ENCODE measurements at regions not wholly inside any gene's neighbourhood (a gene's known extent, or its start where the extent isn't known, plus 50 kb on each side); places are given as distances from the start of the nearest gene placed in this dataset.

DNA sequence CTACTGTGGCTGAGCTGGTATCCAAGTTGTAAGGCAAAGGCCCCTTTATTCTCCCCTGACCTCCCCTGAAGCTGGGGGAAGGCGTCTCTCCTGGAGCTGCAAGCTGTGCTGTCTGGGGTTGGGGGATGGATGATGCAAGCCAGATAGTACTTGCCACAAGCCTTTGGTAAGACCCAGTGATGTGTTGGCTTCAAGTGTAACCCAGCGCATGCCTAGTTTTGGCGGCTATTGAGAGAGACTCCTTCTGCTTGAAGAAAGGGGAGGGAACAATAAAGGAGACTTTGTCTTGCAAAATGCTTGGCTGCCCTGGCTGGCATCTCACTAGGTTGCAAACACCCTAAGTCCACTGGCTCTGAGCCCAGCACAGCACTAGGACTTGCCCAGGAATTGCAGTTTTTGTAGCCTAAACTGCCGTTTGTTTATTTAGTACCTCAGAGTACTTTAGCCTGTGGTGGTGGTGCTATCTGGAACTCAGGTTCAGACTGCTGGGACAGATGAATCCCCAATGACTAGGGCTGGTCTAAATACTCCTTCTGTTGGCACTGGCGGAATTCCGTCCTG is 108.2 kb downstream of the TNFSF13B start:
- TF ChIP-seq SPI1 (IDR thresholded peaks at IDR 0.05; ENCODE audit: low read depth, low read length) (no peak), PAX5 (IDR thresholded peaks at IDR 0.05; ENCODE audit: insufficient read depth, low read length, severe bottlenecking) (no peak), POU2F2 (IDR thresholded peaks at IDR 0.05; ENCODE audit: low read depth, low read length) (no peak), POLR2A (IDR thresholded peaks at IDR 0.05; ENCODE audit: low read depth, low read length) (no peak), POLR2AphosphoS5 (IDR thresholded peaks at IDR 0.05; ENCODE audit: low read depth, low read length) (no peak), TAF1 (IDR thresholded peaks at IDR 0.05; ENCODE audit: low read depth, low read length) (no peak)
- DNase-seq (ENCODE audit: insufficient read length, low spot score) = no peak
- no peak for FAIRE-seq

DNA sequence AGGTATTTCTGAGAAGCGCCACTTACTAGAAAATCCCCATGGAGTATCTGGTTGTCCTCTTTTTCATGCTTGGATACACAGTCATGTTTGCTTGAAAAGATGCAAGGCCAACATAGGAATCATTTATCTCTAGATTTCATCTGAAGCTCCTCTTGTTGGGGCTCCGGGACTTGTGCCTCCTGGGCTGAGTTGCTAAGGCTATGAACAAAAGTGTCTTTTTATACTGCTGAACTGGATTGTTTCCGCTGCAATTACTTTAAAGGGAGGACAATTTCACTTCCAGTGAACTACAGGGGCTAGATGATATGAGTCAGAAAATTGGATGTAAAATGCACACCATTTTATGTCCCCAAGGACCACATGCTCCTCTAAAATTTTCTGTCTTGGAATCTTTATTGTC is 114.1 kb downstream of the TNFSF13B start:
- FAIRE-seq = no peak
- DNase-seq (ENCODE audit: insufficient read length, low spot score) = no peak
- no peak for TF ChIP-seq POLR2A (IDR thresholded peaks at IDR 0.05; ENCODE audit: low read depth, low read length)
- TF ChIP-seq SPI1 (IDR thresholded peaks at IDR 0.05; ENCODE audit: low read depth, low read length) = no peak
- no peak for TF ChIP-seq POU2F2 (IDR thresholded peaks at IDR 0.05; ENCODE audit: low read depth, low read length)
- no peak for TF ChIP-seq PAX5 (IDR thresholded peaks at IDR 0.05; ENCODE audit: insufficient read depth, low read length, severe bottlenecking)
- no peak for TF ChIP-seq TAF1 (IDR thresholded peaks at IDR 0.05; ENCODE audit: low read depth, low read length)
- no peak for TF ChIP-seq POLR2AphosphoS5 (IDR thresholded peaks at IDR 0.05; ENCODE audit: low read depth, low read length)

GRCh38 chr13:108387156-108387555 is 117.6 kb downstream of the TNFSF13B start:
- no peak for TF ChIP-seq POLR2AphosphoS5 (IDR thresholded peaks at IDR 0.05; ENCODE audit: low read depth, low read length)
- no peak for TF ChIP-seq PAX5 (IDR thresholded peaks at IDR 0.05; ENCODE audit: insufficient read depth, low read length, severe bottlenecking)
- no peak for TF ChIP-seq TAF1 (IDR thresholded peaks at IDR 0.05; ENCODE audit: low read depth, low read length)
- TF ChIP-seq SPI1 (IDR thresholded peaks at IDR 0.05; ENCODE audit: low read depth, low read length) = no peak
- TF ChIP-seq POU2F2 (IDR thresholded peaks at IDR 0.05; ENCODE audit: low read depth, low read length) = no peak
- no peak for TF ChIP-seq POLR2A (IDR thresholded peaks at IDR 0.05; ENCODE audit: low read depth, low read length)
- FAIRE-seq (no peak), DNase-seq (ENCODE audit: insufficient read length, low spot score) (no peak)

DNA sequence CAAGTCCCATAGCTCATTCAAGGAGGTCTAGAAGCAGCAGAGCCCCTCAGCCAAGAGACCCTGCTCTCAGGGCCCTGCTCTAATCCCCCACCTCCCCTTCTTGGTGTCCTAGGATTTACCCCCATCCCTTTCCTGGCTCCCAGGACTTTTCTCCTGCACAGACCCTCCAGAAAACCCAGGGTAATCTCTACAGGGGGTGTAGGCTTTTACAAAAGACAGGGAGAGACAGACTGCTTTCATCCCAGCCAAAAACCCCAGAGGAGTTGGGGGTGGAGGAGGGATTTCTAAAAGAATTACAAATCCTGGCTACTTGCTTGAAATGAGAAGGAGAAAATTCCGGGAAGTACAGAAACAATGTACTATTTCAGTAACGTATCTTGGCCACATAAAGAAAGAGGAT is 133.3 kb downstream of the TNFSF13B start:
- DNase-seq (ENCODE audit: insufficient read length, low spot score) (no peak), FAIRE-seq (no peak)
- TF ChIP-seq POLR2AphosphoS5 (IDR thresholded peaks at IDR 0.05; ENCODE audit: low read depth, low read length) (no peak), PAX5 (IDR thresholded peaks at IDR 0.05; ENCODE audit: insufficient read depth, low read length, severe bottlenecking) (no peak), POU2F2 (IDR thresholded peaks at IDR 0.05; ENCODE audit: low read depth, low read length) (no peak), POLR2A (IDR thresholded peaks at IDR 0.05; ENCODE audit: low read depth, low read length) (no peak)

GRCh38 chr13:108407495-108407894 is 138.0 kb downstream of the TNFSF13B start:
- FAIRE-seq = no peak
- TF ChIP-seq PAX5 (IDR thresholded peaks at IDR 0.05; ENCODE audit: insufficient read depth, low read length, severe bottlenecking) (no peak), TAF1 (IDR thresholded peaks at IDR 0.05; ENCODE audit: low read depth, low read length) (no peak)

DNA sequence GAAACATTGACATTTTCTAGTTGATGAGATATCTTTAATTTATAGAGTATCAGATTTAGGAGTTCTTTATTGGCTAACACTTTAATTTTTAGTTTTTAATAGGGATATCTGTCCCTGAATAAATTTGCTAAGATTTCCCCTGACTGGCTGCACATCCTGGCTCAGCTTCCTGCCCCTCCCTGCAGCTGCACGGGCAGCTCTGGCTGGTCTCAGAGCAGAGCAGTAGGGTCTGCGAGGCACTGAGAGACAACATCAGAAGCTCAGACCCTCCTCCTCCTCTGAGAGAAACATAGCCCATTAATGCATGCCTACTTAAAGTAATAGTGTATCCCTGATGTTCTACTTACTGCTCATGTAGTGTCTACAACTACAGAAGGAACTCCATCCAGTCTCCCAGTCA is 139.2 kb downstream of the TNFSF13B start:
- FAIRE-seq (no peak), DNase-seq (ENCODE audit: insufficient read length, low spot score) (no peak)
- no peak for TF ChIP-seq POLR2A (IDR thresholded peaks at IDR 0.05; ENCODE audit: low read depth, low read length)
- TF ChIP-seq SPI1 (IDR thresholded peaks at IDR 0.05; ENCODE audit: low read depth, low read length) = no peak
- no peak for TF ChIP-seq TAF1 (IDR thresholded peaks at IDR 0.05; ENCODE audit: low read depth, low read length)
- no peak for TF ChIP-seq PAX5 (IDR thresholded peaks at IDR 0.05; ENCODE audit: insufficient read depth, low read length, severe bottlenecking)
- no peak for TF ChIP-seq POU2F2 (IDR thresholded peaks at IDR 0.05; ENCODE audit: low read depth, low read length)
- TF ChIP-seq POLR2AphosphoS5 (IDR thresholded peaks at IDR 0.05; ENCODE audit: low read depth, low read length) = no peak

More at GRCh38 chr13:108407495-108407894, 138.0 kb downstream of the TNFSF13B start:
- no peak for DNase-seq (ENCODE audit: insufficient read length, low spot score)

- TF ChIP-seq POLR2A (IDR thresholded peaks at IDR 0.05; ENCODE audit: low read depth, low read length) (no peak), SPI1 (IDR thresholded peaks at IDR 0.05; ENCODE audit: low read depth, low read length) (no peak), POU2F2 (IDR thresholded peaks at IDR 0.05; ENCODE audit: low read depth, low read length) (no peak), POLR2AphosphoS5 (IDR thresholded peaks at IDR 0.05; ENCODE audit: low read depth, low read length) (no peak), PAX5 (IDR thresholded peaks at IDR 0.05; ENCODE audit: insufficient read depth, low read length, severe bottlenecking) (no peak), TAF1 (IDR thresholded peaks at IDR 0.05; ENCODE audit: low read depth, low read length) (no peak)
- FAIRE-seq = no peak
These were observed 140.2 kb downstream of the TNFSF13B start for GRCh38 chr13:108409730-108410129.

GRCh38 chr13:108419768-108420167 is 150.2 kb downstream of the TNFSF13B start:
- DNase-seq (ENCODE audit: insufficient read length, low spot score) (no peak), FAIRE-seq (no peak)
- TF ChIP-seq POLR2A (IDR thresholded peaks at IDR 0.05; ENCODE audit: low read depth, low read length) (no peak), POLR2AphosphoS5 (IDR thresholded peaks at IDR 0.05; ENCODE audit: low read depth, low read length) (no peak), TAF1 (IDR thresholded peaks at IDR 0.05; ENCODE audit: low read depth, low read length) (no peak), SPI1 (IDR thresholded peaks at IDR 0.05; ENCODE audit: low read depth, low read length) (no peak), POU2F2 (IDR thresholded peaks at IDR 0.05; ENCODE audit: low read depth, low read length) (no peak), PAX5 (IDR thresholded peaks at IDR 0.05; ENCODE audit: insufficient read depth, low read length, severe bottlenecking) (no peak)

More at GRCh38 chr13:108409730-108410129, 140.2 kb downstream of the TNFSF13B start:
- no peak for DNase-seq (ENCODE audit: insufficient read length, low spot score)

GRCh38 chr13:108425056-108425455 is 155.5 kb downstream of the TNFSF13B start:
- DNase-seq (ENCODE audit: insufficient read length, low spot score) (no peak), FAIRE-seq (no peak)
- TF ChIP-seq POLR2A (IDR thresholded peaks at IDR 0.05; ENCODE audit: low read depth, low read length) (no peak), POLR2AphosphoS5 (IDR thresholded peaks at IDR 0.05; ENCODE audit: low read depth, low read length) (no peak), POU2F2 (IDR thresholded peaks at IDR 0.05; ENCODE audit: low read depth, low read length) (no peak), TAF1 (IDR thresholded peaks at IDR 0.05; ENCODE audit: low read depth, low read length) (no peak), SPI1 (IDR thresholded peaks at IDR 0.05; ENCODE audit: low read depth, low read length) (no peak), PAX5 (IDR thresholded peaks at IDR 0.05; ENCODE audit: insufficient read depth, low read length, severe bottlenecking) (no peak)

DNA sequence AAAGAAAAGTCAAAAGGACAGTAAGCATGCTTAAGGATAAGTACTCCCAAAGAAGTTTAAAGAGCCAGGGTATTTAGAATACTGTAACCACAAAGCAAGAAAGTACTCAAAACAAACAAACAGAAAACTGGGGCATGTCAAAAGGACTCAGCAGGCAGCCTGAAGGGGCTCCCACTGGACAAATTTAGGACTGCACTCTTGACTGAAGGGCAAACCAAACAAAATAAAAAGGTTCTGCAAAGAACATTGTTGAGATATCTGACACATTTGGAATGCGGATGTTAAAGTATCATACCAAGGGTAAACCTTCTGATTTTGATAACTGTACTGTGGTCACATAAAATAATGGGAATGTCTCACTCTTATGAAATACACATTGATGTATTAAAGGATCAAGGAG is 157.4 kb downstream of the TNFSF13B start:
- no peak for FAIRE-seq
- DNase-seq (ENCODE audit: insufficient read length, low spot score) = no peak
- TF ChIP-seq POLR2AphosphoS5 (IDR thresholded peaks at IDR 0.05; ENCODE audit: low read depth, low read length) (no peak), POLR2A (IDR thresholded peaks at IDR 0.05; ENCODE audit: low read depth, low read length) (no peak), POU2F2 (IDR thresholded peaks at IDR 0.05; ENCODE audit: low read depth, low read length) (no peak), PAX5 (IDR thresholded peaks at IDR 0.05; ENCODE audit: insufficient read depth, low read length, severe bottlenecking) (no peak), SPI1 (IDR thresholded peaks at IDR 0.05; ENCODE audit: low read depth, low read length) (no peak), TAF1 (IDR thresholded peaks at IDR 0.05; ENCODE audit: low read depth, low read length) (no peak)
